Nephron (organoid): ENCODE measurements at regions not wholly inside any gene's neighbourhood (a gene's known extent, or its start where the extent isn't known, plus 50 kb on each side); places are given as distances from the start of the nearest gene placed in this dataset.

Experiments
- H3K27ac Mint-ChIP-seq, 3 experiments: 2 replicates each; pipeline ENCODE4 v1.8.0; 2020; ENCODE audit warnings: mixed read lengths in 3 of 3, mild to moderate bottlenecking in 2 of 3, moderate library complexity in 1 of 3
- H3K27me3 Mint-ChIP-seq: 2 replicates; pipeline ENCODE4 v1.8.0; 2021; ENCODE audit warnings: low read depth, mild to moderate bottlenecking, moderate library complexity, mixed read lengths
- H3K36me3 Mint-ChIP-seq: 2 replicates; pipeline ENCODE4 v1.8.0; 2020; ENCODE audit warnings: low read depth, mixed read lengths
- H3K4me1 Mint-ChIP-seq: 2 replicates; pipeline ENCODE4 v1.8.0; 2020; ENCODE audit warnings: mixed read lengths
- H3K4me3 Mint-ChIP-seq, 3 experiments: 2 replicates each; pipeline ENCODE4 v1.8.0; 2020; ENCODE audit warnings: mild to moderate bottlenecking in 3 of 3, mixed read lengths in 3 of 3, moderate library complexity in 2 of 3
- H3K9me3 Mint-ChIP-seq: 2 replicates; pipeline ENCODE4 v1.8.0; 2020; ENCODE audit warnings: mixed read lengths
- TF ChIP-seq, protein P1 (sequence below), 3 experiments: fragments of 200-600 bp; sonication (generic); IDR thresholded peaks; one replicate each; pipeline ENCODE4 v1.5.0; 2021; ENCODE audit warnings: antibody characterized with exemption in 3 of 3; ENCODE audit not compliant: unreplicated experiment in 3 of 3

DNA sequence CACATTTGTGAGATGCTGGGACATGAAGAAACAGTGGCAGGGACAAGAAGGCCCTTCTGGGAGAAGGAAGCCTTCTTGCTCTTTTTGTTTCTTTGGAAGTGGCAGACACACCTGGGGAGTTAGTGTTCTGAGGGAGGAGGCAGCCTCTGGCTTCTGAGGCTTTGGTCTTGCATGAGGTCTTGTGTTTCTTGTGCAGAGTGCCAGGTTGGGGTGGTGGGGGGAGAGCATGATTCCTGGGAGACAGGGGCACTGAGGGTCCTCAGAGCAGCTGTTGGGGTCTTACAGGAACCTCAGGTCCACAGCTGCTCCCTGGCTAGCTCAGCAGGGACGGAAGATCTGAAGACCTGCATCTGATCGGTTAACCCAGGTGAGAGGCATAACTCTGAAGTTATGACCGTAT lies 167.5 kb upstream of the ZNF536 start:
- Mint-ChIP-seq H3K4me1 (no peaks in the 10 kb centered on the region), H3K27ac (no peak overlapping the region), H3K4me3 (no peak overlapping the region), H3K9me3 (peaks cover 7% of the 10 kb centered on the region), H3K36me3 (no peaks in the 10 kb centered on the region), H3K27me3 (peaks cover 18% of the 10 kb centered on the region)
- TF ChIP-seq, protein P1, sequence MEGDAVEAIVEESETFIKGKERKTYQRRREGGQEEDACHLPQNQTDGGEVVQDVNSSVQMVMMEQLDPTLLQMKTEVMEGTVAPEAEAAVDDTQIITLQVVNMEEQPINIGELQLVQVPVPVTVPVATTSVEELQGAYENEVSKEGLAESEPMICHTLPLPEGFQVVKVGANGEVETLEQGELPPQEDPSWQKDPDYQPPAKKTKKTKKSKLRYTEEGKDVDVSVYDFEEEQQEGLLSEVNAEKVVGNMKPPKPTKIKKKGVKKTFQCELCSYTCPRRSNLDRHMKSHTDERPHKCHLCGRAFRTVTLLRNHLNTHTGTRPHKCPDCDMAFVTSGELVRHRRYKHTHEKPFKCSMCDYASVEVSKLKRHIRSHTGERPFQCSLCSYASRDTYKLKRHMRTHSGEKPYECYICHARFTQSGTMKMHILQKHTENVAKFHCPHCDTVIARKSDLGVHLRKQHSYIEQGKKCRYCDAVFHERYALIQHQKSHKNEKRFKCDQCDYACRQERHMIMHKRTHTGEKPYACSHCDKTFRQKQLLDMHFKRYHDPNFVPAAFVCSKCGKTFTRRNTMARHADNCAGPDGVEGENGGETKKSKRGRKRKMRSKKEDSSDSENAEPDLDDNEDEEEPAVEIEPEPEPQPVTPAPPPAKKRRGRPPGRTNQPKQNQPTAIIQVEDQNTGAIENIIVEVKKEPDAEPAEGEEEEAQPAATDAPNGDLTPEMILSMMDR (IDR thresholded peaks at IDR 0.05; ENCODE audit: unreplicated experiment in 3 of 3): no peak

DNA sequence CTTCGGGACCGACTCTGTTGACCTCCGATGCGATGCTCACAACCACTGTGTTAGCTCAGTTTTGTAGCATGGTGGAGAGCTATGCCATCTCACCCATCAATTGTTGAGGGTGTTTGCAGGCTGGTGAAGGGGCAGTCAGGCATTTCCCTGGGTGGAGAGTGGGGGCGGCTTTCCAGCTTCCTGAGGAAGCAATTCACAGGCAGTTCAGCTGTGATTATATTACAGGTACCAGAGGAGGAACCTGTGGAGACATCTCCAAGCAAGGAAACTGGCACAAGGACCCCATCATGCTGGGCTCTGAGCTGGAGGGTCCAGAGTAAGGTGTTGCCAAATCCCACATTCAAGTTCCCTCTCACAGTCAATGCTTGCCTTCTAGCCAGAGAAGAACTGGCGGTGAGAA lies 166.0 kb upstream of the ZNF536 start:
- TF ChIP-seq, protein P1 (IDR thresholded peaks at IDR 0.05; ENCODE audit: unreplicated experiment in 3 of 3): no peak
- Mint-ChIP-seq H3K4me3 (no peak overlapping the region), H3K27ac (no peak overlapping the region), H3K4me1 (no peaks in the 10 kb centered on the region), H3K36me3 (no peaks in the 10 kb centered on the region), H3K9me3 (peaks cover 7% of the 10 kb centered on the region), H3K27me3 (peaks cover 20% of the 10 kb centered on the region)

DNA sequence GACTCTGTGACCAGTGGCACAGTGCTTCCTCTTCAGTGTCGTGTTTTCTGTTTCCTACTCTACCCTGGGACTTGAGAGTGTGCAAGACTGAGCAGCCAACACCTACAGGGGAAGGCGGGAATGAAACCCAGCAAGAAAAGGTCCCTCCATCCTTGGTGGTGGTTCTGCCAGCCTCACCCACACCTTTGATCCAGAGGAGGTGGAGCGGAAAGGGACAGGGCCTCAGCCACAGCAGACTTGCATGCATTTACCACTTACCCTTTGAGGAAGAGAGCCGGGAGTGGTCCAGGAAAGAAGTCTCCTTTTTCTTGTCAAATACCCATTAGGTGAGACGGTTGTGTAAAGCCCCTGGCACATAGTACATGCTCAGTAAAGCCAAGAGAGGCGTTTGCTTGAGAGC lies 164.8 kb upstream of the ZNF536 start:
- H3K9me3 Mint-ChIP-seq: peaks cover 7% of the 10 kb centered on the region
- no peak overlapping the region for H3K27ac Mint-ChIP-seq
- H3K36me3 Mint-ChIP-seq: no peaks in the 10 kb centered on the region
- TF ChIP-seq, protein P1 (IDR thresholded peaks at IDR 0.05; ENCODE audit: unreplicated experiment in 3 of 3): no peak
- H3K4me3 Mint-ChIP-seq: no peak overlapping the region
- H3K27me3 Mint-ChIP-seq: peaks cover 21% of the 10 kb centered on the region
- H3K4me1 Mint-ChIP-seq: no peaks in the 10 kb centered on the region

DNA sequence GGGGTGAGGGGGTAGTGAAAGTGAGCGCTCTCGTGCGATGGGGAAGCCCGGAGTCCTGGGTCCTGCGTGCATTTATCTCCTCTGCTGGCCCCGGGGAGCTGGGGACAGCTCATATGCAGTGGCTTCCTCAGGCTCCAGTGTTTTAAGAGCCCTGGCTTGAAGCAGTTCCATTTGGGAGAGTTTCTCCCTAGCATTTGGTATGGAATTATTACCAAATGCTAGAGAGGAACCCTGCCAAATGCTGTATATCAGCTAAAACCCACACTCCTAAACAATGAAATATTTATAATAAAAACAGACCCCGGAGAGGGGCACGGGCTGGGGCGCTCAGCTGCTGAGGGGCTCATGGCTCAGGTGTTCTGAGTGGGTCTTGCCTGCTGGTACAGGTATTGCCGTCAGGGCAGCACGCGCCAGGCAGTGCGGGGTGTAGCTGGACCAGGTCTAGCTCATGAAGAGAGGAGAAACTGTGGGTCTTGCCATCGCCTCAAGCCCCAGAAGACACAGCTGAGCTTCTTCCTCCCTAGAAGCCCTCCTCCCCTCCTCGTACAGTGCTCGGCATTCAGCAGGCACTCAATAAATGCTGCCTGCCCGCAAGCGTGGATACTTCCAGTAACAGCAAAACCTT lies 163.6 kb upstream of the ZNF536 start:
- Mint-ChIP-seq H3K27me3 (peaks cover 30% of the 10 kb centered on the region), H3K9me3 (peaks cover 7% of the 10 kb centered on the region), H3K27ac (no peak overlapping the region), H3K4me1 (no peaks in the 10 kb centered on the region), H3K4me3 (no peak overlapping the region), H3K36me3 (no peaks in the 10 kb centered on the region)
- TF ChIP-seq, protein P1 (IDR thresholded peaks at IDR 0.05; ENCODE audit: unreplicated experiment in 3 of 3): no peak

DNA sequence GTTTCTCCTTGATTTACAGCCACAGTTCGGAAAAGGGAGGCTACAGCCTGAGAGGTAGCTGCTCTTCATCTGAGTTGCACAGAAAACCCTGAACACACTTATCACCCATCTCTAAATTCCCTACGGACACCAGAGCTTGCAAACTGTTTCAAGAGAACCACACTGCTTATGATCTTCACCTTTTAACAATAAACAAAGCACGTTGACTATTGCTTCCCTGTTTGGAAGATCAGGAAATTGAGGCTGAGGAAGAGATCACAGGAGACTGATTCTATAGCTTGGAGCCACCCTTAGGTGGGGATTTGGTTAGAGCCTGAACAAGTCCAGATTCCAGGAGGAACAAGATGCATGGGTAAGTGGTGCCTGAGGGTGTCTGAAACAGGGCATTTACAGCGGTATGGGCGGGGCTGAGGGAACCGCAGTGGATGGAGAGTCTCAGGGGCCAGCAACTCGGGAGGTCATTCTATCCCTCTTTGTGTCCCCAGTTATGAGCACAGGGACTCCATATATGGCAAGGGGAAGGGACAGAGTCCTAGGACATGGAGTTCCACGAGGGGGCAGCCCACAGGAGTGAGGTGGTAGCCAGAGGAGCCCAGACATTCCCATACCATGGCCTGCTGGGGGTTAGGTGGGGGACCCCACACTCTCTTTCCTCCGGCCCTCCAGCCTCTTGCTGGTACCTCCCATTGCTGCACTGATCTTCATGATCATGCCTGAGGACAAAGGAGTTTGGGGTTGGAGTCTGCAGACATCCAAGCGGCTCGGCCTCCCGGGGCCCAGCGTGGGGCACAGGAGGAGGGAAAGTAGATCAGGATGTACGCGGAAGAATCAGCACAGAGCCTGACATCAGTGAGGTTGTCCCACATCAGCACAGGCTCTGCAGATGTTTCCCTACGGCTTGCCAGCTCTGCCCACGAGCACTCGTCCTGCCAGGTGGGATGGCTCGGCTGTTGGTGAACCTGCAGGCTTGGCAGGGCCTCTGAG lies 162.3 kb upstream of the ZNF536 start:
- Mint-ChIP-seq H3K4me3 (no peak overlapping the region), H3K27ac (no peak overlapping the region), H3K36me3 (no peaks in the 10 kb centered on the region), H3K4me1 (no peaks in the 10 kb centered on the region), H3K9me3 (peaks cover 7% of the 10 kb centered on the region), H3K27me3 (peaks cover 44% of the 10 kb centered on the region)
- TF ChIP-seq, protein P1 (IDR thresholded peaks at IDR 0.05; ENCODE audit: unreplicated experiment in 3 of 3): no peak
